NCI-H187 (cell line): ENCODE measurements at regions not wholly inside any gene's neighbourhood (a gene's known extent, or its start where the extent isn't known, plus 50 kb on each side); places are given as distances from the start of the nearest gene placed in this dataset.
A peak's percentile ranks its signal among the peaks of the same experiment; 100 is the strongest.

Experiments used
- DNase-seq, 2 experiments: peaks; one replicate each; lab custom pipeline; 2025; lab: John Stamatoyannopoulos, UW

- no peak for DNase-seq
These were observed 153.3 kb upstream of the VSTM2B start for GRCh38 chr19:29372461-29372860.

- no peak for DNase-seq
These were observed 152.6 kb upstream of the VSTM2B start for GRCh38 chr19:29372921-29373797.

DNA sequence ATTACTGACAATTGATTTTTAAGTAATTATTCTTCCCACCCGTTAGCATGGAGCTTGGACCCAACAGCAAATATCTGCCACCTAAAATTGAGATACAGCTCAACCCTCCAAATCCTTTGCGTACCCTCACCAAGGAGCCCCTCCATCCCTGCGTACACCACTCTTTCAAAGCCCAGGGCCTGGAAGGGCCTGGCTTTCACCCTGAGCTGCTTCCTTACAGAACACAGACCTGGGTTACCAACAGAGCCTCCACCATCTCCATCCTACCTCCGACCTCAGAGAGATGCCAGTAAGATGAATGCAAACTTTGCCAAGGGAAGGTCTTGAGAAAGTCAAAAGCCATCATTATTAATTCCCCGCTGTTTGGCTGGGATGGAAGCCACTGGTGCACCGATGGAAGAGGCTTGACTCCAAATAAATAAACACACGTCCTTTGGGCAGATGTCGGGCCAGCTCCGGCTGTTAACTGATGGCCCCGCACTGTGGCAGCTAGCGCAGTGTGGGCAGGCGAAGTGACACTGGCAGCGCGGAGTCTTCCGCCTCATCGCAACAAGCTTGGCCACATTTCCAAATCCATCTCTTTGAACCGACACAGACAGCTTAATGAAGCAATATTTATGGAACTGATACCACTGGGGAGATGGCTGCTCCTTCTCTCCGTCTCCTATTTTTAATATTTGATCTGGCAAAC lies 150.2 kb upstream of the VSTM2B start:
- no peak for DNase-seq

- DNase-seq = no peak
These were observed 148.9 kb upstream of the VSTM2B start for GRCh38 chr19:29376855-29377354.

DNA sequence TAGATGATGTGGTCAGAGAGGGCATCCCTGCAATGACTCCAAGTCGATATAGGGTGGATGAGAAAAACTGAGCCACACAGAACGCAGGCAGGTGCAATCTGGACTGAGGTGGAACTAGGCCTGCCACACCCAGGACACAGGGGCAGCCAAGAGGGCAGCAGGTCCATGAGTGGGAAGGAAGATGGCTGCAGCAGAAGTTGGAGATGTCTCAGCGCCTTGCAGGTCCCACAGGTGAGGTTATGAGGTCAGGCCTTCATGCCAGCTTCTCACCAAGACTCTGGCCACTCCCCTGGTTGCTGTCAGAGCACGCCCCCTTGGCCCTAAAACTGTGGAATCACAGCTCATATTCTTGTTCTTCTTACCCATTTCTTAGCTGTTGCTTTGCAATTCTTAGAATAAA lies 147.7 kb upstream of the VSTM2B start:
- DNase-seq = no peak

DNA sequence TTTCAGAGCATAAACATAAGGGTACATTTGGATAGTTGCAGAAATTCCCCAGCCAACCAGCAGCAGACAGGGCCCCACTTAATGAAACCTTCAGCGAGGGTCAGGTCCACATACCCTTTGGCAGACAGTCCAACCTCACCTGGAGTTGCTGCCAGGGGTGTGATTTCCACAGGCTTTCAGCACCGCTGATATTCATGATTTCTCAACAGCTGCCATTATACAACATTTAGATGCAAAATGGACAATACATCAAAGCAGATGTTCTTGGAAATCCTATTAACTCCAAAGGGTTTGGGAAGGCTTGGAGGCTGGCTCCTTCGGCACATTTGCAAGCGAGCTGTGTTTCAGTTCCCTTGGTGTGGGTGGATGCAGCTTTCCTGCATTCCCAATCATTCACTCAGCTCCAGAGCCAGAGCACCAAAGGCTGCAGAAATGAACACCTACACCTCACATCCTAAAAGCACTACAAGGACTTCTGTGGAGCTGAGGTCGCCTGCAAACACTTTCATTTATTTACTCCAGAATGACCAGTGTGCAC lies 147.2 kb upstream of the VSTM2B start:
- DNase-seq = no peak

- peak in 1 of 2 experiments; percentile 39 for DNase-seq
These were observed 146.4 kb upstream of the VSTM2B start for GRCh38 chr19:29379257-29380021.

DNA sequence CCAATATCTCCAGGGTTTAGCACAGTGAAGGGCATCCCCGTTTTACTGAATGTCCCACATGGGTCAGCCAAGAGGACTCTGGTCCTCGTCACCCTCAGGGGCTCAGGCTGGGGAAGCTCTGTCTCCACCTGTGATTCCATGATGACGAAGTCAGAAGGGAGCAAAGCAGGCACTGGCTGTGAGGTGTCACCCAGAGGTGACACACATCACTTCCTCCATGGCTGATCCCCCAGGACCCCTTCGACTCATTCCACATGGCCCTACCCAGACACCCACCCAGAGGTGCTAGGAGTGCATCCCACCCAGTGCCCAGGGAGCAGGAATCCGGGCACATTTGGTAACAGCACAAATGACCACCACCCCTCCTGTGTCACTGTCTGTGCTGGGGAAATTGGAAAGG lies 145.2 kb upstream of the VSTM2B start:
- no peak for DNase-seq

DNA sequence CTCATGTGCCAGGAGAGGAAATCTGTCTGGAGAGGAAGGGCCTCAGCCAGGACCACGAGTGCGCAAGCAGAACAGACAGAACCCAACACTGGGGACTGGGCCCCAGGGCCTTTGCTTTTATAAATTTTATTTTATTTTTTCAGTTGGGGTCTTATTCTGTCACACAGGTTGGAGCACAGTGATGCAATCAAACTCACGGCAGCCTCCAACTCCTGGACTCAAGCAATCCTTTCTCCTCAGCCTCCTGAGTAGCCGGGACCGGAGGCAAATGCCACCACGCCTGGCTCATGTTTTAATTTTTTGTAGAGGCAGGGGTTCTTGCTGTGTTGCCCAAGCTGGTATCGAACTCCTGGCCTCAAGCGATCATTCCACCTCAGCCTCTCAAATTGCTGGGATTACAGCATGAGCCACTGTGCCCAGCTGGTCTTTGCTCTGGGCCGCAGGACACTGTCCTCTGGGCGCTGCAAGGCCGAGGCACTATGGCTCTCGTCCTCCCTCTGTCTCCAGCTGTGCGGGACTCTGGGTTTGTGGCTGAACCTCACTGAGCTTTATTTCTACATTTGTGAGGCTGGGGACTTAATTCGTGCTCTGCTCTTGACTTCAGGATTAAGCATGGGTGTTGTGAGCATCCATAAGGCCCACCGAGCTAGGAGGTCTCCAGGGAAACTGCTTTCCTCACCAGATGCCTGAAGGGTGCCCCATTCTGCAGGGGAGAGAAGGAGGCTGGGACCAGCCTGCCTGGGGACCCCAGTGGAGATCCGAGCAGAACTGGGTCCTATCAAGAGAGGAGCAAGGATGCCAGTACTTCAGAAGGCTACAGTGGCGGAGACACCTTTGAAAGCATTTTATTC lies 144.2 kb upstream of the VSTM2B start:
- no peak for DNase-seq

- no peak for DNase-seq
These were observed 142.1 kb upstream of the VSTM2B start for GRCh38 chr19:29383696-29384095.

- DNase-seq = no peak
These were observed 141.1 kb upstream of the VSTM2B start for GRCh38 chr19:29384656-29385055.

- DNase-seq = no peak
These were observed 140.5 kb upstream of the VSTM2B start for GRCh38 chr19:29385191-29385795.

GRCh38 chr19:29386970-29387369 lies 138.8 kb upstream of the VSTM2B start:
- DNase-seq = no peak

- no peak for DNase-seq
These were observed 138.2 kb upstream of the VSTM2B start for GRCh38 chr19:29387586-29387985.

DNA sequence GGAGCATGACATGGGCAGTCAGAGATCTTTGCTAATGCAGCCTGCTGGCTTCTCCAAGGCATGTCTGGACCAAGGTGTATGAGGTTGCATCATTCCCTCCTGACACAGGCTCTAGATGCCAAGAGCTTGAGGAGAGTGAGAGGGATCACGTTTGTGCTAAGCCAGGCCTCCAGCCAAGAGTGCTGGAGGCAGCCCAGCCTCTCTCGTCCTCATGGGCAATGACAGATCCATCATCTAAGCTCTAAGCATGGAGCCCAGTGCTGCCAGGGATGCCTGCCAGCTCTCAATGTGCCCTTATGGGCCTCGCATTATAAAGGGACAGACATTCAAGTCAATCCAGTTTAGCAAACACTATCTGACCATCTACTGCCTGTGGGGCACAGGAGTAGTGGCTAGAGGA lies 136.3 kb upstream of the VSTM2B start:
- DNase-seq = no peak

DNA sequence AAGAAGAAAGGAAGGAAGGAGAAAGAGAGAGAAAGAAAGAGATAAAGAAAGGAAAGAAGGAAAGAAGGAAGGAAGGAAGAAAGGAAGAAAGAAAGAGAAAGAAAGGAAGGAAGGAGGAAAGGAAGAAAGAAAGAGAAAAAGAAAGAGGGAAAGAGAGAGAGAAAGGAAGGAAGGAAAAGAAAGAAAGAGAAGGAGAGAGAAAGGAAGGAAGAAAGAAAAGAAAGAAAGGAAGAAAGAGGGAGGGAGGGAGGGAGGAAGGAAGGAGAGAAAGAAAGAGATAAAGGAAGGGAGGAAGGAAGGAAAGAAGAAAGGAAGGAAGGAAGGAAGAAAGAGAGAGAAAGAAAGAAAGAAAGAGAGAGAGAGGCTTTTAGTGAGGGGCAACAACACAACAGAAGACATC lies 135.1 kb upstream of the VSTM2B start:
- DNase-seq = no peak

DNA sequence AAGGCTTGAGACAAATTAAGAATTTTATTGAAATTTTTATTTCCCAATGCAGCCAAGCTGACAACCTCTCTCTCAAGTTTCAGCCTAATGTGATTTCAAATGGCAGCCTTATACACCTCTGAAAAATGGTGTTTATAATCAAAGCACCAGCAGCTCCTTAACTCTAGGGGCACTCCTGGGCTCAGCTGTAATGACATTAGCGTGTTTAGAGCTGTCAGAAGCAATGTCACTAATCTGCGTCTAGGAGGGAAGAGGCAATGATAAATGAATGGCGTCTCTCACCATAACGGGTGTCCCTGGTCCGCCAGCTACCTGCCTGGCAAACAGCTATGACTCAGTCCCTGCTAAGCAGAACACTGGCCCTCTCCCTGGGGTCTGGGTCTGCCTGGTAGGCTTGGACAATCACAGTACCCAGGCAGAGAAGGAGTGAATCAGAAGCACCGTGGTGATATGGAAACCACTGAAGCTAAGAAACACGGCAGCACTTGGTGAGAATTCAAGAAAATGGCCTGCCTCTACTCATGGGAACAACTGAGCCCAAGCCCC lies 131.8 kb upstream of the VSTM2B start:
- DNase-seq = peak in 1 of 2 experiments; percentile 19

- peak in 1 of 2 experiments; percentile 42 for DNase-seq
These were observed 130.6 kb upstream of the VSTM2B start for GRCh38 chr19:29395111-29395733.

DNA sequence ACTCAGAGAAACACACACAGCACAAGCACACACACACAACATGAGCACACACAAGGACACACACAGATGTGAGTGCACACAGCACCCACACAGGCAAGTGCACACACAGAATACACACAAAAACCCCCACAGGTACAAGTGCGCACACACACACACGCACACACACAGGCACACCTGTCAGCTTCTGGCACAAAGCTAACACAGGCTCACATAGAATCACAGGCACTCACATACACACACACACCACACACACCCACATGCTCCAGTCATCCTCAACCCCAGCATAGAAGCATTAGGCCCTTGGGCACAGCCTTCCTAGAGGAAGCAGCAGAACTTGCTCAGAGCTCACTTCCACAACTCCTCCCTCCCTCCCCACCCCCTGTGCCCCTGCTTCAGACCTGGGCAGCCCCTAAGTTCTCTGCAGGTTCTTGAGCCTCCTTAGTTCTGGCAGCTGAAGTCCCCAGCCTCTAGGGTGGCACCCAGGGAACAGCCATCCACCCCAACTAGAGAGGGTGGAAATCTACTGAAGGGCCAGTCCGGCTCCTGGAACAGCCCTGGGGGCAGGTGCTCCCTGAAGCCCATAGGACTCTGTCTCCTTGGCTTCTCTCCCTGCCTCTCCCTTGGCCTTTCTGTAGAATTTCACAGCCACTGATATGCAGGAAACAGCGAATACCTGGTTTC lies 129.9 kb upstream of the VSTM2B start:
- DNase-seq = no peak
